Dermis blood vessel endothelial cell (primary cell): ENCODE measurements at regions not wholly inside any gene's neighbourhood (a gene's known extent, or its start where the extent isn't known, plus 50 kb on each side); places are given as distances from the start of the nearest gene placed in this dataset.
A peak's percentile ranks its signal among the peaks of the same experiment; 100 is the strongest.

Source experiments
- DNase-seq: peaks from one replicate; pipeline ENCODE4 v3.0.0; 2010

- no peak for DNase-seq
These were observed 75.5 kb upstream of the UNC5A start for GRCh38 chr5:176734756-176735342.

GRCh38 chr5:176735383-176736265 is 74.7 kb upstream of the UNC5A start:
- DNase-seq = no peak

- DNase-seq = no peak
These were observed 73.9 kb upstream of the UNC5A start for GRCh38 chr5:176736301-176736930.

DNA sequence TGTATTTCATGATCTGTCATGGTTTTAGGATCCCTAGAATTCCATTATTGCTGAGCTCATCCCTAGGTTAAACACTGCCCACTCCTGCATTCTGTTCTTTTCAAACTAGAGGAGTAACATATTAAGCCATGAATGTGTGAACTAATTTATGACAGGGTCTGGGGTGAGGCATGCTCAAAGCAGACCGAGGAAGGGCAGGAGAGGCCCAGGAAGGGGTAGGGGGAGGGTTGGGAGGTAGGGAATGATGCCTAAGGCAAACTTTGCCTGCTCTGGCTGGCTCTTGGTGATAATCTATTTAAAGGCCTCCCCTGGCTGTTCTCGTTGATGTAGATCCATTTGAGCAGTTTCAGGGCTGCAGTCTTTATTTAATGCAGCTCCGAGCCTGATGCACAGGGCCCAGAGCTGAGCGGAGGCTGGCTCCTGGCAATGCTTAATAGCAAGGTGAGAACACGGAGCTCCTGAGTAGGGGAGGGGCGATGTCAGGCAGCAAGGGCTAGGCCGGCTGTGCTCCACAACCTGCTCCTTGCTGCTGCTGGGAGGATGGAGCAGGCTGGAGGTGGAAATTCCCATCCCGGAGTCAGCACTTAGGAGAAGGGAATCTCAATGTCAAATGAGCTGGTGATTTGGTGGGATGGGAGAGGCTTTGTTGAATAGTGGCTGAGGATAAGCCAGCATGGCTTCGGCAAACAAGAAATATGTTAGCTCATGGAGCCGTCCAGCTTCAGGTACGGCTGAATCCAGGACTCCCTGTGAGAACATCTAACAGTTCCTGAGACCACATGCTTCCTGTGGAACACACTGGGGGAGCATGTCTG is 73.2 kb upstream of the UNC5A start:
- DNase-seq = no peak

GRCh38 chr5:176737746-176738636 is 72.4 kb upstream of the UNC5A start:
- no peak for DNase-seq

GRCh38 chr5:176738637-176739250 is 71.6 kb upstream of the UNC5A start:
- no peak for DNase-seq

GRCh38 chr5:176739461-176740051 is 70.8 kb upstream of the UNC5A start:
- no peak for DNase-seq

- DNase-seq = no peak
These were observed 70.1 kb upstream of the UNC5A start for GRCh38 chr5:176740131-176740701.

DNA sequence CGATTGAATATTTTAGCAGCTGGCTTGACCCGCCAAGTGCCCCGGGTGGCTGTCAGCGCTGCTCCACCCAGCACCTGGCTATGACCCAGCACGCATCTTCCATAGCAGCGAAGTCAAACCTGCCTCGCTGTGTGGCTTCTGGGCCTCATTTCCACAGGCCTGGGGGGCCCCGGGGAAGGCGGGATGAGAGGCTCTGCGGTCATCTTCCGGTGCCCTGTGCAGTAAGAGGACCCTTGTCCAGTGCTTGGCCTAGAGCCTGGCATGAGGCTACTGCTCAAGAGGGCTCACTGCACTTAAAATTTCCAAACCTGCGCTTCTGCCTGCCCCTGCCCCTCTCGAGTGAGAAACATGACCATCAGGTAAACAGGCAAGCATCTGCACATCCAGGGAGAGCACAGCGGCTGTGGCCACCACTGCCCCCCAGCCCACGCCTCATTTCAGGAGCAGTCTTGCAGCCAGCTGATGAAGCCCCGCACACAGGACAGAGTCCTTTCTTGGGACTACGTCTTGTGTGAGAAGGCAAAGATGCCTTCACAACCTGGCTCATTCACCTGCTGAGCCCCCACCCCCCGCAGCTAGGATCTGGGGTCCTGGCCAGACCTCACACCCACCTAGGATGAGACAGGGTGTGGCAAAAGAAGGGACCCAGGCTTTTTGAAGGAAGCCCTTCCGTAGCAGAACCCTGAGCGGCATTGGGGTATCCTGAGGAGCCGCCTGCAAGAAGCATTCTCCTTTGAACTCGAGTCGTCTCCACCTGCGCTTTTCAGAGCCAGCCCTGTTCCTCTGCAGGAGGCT is 69.5 kb upstream of the UNC5A start:
- DNase-seq = no peak

GRCh38 chr5:176741561-176742211 is 68.7 kb upstream of the UNC5A start:
- no peak for DNase-seq

- no peak for DNase-seq
These were observed 67.9 kb upstream of the UNC5A start for GRCh38 chr5:176742246-176743105.

DNA sequence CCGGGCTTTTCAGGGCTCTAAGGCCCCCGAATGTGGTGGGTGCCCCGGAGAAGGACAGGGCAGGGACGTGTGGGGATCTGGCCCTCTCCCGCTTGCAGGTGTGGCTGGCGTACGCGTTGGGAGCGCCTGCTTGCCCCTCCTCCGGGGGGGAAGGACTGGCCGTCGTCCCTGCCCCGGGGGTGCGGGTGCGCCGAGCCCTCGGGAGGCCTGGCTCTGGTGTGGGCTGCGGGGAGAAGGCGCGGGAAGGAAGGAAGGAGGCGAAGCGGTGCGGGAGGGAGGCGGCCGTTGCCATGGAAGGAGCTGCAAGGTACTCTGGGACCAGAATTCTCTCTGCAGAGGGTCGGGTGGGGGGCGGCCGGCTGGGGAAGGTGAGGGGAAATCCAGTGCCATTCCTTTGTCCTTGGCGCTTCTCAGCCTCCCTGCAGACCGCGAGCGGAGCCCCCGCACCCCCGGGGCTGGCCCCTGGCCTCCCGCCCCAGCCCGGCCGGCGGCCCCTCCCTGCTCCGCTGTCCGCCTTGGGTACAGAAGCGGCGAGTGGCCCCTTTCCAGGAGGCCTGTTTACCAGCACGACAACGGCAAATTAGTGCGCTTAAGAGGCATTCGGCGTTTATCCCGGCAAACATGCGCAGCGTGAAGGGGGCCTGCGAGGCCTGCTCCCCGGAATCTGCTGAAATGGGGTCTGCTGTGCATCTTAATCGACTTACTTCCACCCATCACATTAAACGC is 67.1 kb upstream of the UNC5A start:
- no peak for DNase-seq

DNA sequence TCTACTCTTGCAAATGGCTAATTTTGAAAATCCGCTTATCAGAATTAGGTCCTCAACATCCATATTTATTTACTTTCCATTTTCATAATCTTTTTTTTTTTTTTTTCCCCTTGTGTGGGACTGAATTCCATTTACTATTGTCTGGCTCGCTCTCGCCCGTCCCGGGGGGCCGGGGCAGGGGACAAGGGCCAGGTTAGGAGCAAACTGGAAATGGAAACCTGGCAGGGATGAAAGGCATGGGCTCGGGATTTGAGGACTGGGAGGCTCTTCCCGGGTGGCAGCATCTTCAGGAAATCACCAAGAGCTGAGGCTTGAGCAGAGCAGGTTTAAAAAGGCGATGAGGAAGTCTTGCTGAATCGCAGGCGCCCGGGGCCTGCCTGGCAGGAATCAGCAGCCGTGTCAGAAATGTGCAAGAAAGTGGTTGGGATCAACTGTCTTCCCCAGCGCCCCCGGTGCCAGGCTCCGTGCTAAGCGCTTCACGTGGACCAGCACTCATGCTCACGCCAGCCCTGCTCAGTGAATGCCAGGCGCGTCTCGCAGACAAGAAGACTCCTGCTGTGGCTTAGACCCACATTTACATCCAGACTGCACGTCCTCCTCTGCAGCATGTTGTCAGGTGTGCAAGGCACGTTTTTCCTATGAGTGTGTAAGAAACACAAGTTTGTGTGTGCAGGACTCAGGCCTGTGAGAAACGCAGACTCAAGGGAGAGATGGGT is 66.3 kb upstream of the UNC5A start:
- no peak for DNase-seq

DNA sequence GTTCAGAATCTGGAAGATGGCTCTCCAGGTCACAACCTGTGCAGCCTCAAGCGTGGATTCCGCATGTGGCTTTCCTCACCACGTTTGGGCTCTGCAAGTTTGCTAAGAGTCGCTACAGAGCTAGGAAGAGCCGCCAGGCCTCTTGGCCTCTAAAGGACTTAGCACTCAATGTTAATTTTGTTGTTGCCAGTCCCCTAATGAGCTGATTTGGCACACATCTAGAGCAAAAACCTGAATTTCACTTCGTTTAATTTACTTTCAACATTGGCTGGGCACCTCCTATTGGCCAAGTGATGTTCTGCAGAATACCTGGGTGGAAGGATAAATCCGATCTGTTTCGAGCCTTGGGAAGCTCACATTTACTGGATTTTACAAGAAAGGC is 65.8 kb upstream of the UNC5A start:
- DNase-seq = peak; percentile 11

DNA sequence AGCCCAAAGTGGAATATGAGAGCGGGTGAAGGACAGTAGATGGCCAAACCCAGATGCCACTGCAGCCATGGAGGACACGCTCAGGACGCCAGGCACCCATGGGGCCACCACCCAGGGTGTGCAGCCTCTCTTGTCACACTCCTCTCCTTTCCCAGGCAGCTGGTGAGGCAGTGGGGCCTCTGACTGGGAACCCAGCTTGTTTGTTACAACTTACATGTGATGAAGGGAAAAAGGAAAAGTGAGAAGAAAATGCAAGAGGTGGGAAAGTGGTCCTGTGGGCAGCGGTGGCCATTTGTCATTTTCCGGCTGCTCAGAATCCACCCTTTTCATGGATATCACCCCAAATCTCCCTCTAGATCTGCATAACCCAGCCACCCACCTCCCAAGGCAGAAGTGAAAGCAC is 62.7 kb upstream of the UNC5A start:
- no peak for DNase-seq

DNA sequence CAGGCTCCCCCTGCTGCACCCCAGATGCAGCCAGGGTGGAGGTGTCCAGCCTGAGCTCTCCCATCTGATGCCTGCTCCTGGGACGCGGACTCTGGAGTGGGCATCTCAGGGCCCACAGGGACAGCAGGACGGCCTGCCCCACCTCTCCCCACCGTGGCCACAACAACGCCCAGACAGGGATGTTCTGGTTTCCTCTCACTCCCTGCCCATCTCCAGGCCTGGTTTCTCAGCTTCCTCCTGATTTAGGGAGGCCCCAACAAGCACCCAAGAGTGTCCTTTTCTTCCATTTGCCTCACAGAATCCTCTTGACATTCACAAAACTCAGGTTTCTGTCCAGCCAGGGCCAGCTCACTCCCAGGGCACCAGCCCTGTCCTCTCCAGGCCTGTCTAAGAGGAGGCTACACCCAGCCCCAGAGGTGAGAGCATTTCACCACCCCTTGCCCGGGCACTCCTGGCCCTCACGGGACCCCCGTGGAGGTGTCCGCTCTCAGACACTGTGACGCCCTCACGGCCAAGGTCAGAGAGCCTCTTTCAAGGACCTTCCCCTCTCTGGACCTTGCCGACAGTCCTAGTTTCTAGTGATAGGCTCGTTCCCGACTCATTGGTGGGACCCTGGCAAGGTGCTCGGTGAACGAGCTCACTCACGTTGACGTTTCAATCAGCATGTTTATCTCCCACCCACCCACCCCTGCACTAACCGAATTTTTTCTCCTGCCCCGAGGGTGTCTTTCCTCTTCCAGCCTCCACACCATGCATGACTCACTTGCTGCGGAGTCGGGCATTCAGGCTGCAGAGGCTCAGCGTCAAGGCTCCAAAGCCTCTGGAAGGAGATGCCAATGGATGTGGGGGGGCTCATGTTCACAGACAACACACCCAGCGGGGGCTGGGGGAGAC is 62.0 kb upstream of the UNC5A start:
- DNase-seq = no peak
